Colonic mucosa (tissue), 4 donors: ENCODE measurements at regions not wholly inside any gene's neighbourhood (a gene's known extent, or its start where the extent isn't known, plus 50 kb on each side); places are given as distances from the start of the nearest gene placed in this dataset.

Experiments
- DNase-seq: peaks from one replicate; pipeline ENCODE4 v3.0.0-alpha.2; 2020
- H3K27ac ChIP-seq: fragments of 200-600 bp; one replicate; pipeline ENCODE4 v1.8.0; 2021
- H3K27me3 ChIP-seq: fragments of 200-600 bp; one replicate; pipeline ENCODE4 v1.8.0; 2021
- H3K36me3 ChIP-seq: fragments of 200-600 bp; one replicate; pipeline ENCODE4 v1.8.0; 2021
- H3K4me1 ChIP-seq: fragments of 200-600 bp; one replicate; pipeline ENCODE4 v1.8.0; 2021; ENCODE audit warnings: mild to moderate bottlenecking
- H3K4me3 ChIP-seq: fragments of 200-600 bp; one replicate; pipeline ENCODE4 v1.8.0; 2021
- H3K9ac ChIP-seq, 2 donors: one replicate each; pipeline ENCODE4 v1.7.0; 2013; ENCODE audit warnings: control low read depth in 2 of 2, low read depth in 2 of 2, low read length in 2 of 2
- H3K9me3 ChIP-seq: fragments of 200-600 bp; one replicate; pipeline ENCODE4 v1.8.0; 2021
- intact Hi-C: fragments of 100-400 bp; cut with DNase I; formaldehyde crosslinking; loops from one replicate; pipeline ENCODE4 v1.14.1; 2022
- TF ChIP-seq, protein P1 (sequence below): fragments of 200-600 bp; IDR thresholded peaks from one replicate; pipeline ENCODE4 v1.8.0; 2022; ENCODE audit warnings: antibody characterized with exemption, mild to moderate bottlenecking
- donor health status: healthy.
- donor health status: DM: no; HTN: no; CAD: no.
- donor health status: DM: no; HTN: no; CAD: no.

DNA sequence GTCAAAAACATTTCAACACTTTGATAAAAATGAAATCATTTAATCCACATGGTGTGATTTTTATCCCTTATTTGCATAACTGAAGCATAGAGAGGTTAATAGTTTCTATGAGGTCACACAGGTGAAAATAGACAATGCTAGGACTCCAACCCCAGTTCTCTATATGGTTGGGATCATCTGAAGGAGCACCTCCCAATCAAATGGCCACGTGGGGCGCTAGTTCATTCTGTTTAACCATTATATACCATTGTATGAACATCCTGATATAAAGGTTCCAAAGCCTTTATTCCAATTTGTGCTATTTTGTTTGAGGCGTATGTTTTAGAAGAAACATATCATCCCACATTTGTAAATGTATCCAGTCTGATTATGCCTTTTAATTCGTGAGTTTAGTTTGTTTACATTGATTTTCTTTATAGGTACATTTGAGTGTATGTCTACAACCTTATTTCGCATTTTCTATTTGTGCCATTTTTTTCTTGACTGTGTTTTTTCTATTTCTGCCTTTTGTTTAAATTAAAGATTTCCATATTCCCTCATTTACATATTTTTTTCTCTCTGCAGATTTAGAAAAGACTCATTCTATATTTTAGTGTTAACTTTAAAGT, 1092.0 kb downstream of the MAT2B start:
- Histone ChIP-seq H3K9ac (no peak overlapping the region), H3K9me3 (no peaks in the 10 kb centered on the region), H3K27ac (no peak overlapping the region), H3K27me3 (no peaks in the 10 kb centered on the region), H3K4me3 (no peak overlapping the region), H3K4me1 (no peaks in the 10 kb centered on the region), H3K36me3 (no peaks in the 10 kb centered on the region)
- no peak for DNase-seq
- intact Hi-C loops = no loop called here
- TF ChIP-seq, protein P1, sequence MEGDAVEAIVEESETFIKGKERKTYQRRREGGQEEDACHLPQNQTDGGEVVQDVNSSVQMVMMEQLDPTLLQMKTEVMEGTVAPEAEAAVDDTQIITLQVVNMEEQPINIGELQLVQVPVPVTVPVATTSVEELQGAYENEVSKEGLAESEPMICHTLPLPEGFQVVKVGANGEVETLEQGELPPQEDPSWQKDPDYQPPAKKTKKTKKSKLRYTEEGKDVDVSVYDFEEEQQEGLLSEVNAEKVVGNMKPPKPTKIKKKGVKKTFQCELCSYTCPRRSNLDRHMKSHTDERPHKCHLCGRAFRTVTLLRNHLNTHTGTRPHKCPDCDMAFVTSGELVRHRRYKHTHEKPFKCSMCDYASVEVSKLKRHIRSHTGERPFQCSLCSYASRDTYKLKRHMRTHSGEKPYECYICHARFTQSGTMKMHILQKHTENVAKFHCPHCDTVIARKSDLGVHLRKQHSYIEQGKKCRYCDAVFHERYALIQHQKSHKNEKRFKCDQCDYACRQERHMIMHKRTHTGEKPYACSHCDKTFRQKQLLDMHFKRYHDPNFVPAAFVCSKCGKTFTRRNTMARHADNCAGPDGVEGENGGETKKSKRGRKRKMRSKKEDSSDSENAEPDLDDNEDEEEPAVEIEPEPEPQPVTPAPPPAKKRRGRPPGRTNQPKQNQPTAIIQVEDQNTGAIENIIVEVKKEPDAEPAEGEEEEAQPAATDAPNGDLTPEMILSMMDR = no peak

DNA sequence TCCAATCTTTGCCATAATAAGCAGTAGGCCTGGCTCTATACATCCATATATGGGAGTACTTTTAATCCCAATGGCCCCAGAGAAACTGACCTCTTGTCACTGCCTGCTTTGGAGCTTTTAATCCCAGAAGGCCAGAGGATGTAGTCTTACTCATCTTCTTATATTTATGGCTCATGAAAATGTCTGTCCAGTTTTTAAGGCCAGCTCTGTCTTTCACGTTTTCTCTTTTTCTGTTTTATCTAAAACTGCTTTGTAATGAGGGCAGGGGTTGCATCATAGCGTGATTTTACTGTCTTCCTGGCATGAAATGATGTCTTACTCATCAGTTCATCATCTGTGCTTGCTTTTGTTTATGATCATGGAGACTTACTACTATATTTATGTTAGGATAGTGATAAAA, 1094.9 kb downstream of the MAT2B start:
- TF ChIP-seq, protein P1 = no peak
- no peaks in the 10 kb centered on the region for H3K27me3 ChIP-seq
- no peak overlapping the region for H3K4me3 ChIP-seq
- H3K4me1 ChIP-seq = no peaks in the 10 kb centered on the region
- no peaks in the 10 kb centered on the region for H3K36me3 ChIP-seq
- no peak overlapping the region for H3K9ac ChIP-seq
- no peak for DNase-seq
- H3K27ac ChIP-seq = no peak overlapping the region
- intact Hi-C loops = no loop called here
- no peaks in the 10 kb centered on the region for H3K9me3 ChIP-seq

DNA sequence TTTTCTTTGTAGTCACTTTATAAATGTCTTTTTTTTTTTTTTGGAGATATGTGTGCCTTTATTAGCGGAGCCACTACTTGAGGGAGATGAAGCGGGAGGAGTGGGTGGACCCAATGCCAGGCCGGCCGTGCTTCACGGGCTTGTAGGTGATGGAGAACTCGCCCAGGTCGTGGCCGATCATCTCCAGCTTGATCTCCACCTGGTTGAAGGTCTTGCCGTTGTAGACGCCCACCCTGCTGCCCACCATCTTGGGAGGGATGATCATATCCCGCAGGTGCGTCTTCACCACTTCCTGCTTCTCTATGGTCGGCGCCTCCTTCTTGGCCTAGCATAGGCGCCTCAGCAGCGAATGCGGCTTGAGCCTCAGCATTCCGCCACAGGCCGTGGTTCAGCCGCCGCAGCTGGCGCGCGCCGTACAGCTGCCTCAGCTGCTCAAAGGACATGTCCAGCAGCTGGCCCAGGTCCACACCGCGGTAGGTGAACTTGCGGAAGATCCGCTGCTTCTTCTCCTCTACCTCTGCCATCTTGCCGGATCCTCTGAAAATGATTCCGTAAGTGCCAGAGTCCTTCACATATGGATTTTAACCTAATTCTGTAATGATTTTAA, 1095.6 kb downstream of the MAT2B start:
- no peak overlapping the region for H3K9ac ChIP-seq
- H3K9me3 ChIP-seq = no peaks in the 10 kb centered on the region
- no peak for DNase-seq
- H3K27ac ChIP-seq = no peak overlapping the region
- no peak overlapping the region for H3K4me3 ChIP-seq
- no peaks in the 10 kb centered on the region for H3K27me3 ChIP-seq
- no peaks in the 10 kb centered on the region for H3K4me1 ChIP-seq
- TF ChIP-seq, protein P1 = no peak
- intact Hi-C loops = no loop called here
- H3K36me3 ChIP-seq = no peaks in the 10 kb centered on the region

- Histone ChIP-seq H3K27me3 (no peaks in the 10 kb centered on the region), H3K36me3 (no peaks in the 10 kb centered on the region), H3K27ac (no peak overlapping the region), H3K9me3 (no peaks in the 10 kb centered on the region), H3K4me1 (no peaks in the 10 kb centered on the region), H3K4me3 (no peak overlapping the region), H3K9ac (no peak overlapping the region)
- intact Hi-C loops = no loop called here
- no peak for DNase-seq
- TF ChIP-seq, protein P1 = no peak
These were observed 1103.1 kb downstream of the MAT2B start for GRCh38 chr5:164608507-164608906.

- no peak overlapping the region for H3K9ac ChIP-seq
- intact Hi-C loops = no loop called here
- no peaks in the 10 kb centered on the region for H3K27me3 ChIP-seq
- H3K36me3 ChIP-seq = no peaks in the 10 kb centered on the region
- TF ChIP-seq, protein P1 = no peak
- H3K4me1 ChIP-seq = no peaks in the 10 kb centered on the region
- DNase-seq = no peak
- no peak overlapping the region for H3K4me3 ChIP-seq
- no peak overlapping the region for H3K27ac ChIP-seq
- H3K9me3 ChIP-seq = no peaks in the 10 kb centered on the region
These were observed 1105.0 kb downstream of the MAT2B start for GRCh38 chr5:164610374-164610773.
